K562 (cell line): ENCODE measurements at regions not wholly inside any gene's neighbourhood (a gene's known extent, or its start where the extent isn't known, plus 50 kb on each side); places are given as distances from the start of the nearest gene placed in this dataset.

Experiments used
- ATAC-seq: fragments of 200-7000 bp; cut with Tn5 transposase; 3 replicates; pipeline ENCODE4 v1.9.1; 2020; ENCODE audit warnings: moderate library complexity
- BruUV-seq: library from RNA; stranded (reverse); fragments of 400-500 nt; replicated peaks from 2 replicates; lab custom pipeline; 2021; lab: Mats Ljungman, UMichigan
- CTCF ChIA-PET: fragments of 300-600 bp; formaldehyde crosslinking; extraction: SDS; loops from one replicate; lab custom pipeline; 2021; ENCODE audit warnings: low intra/inter-chr PET ratio; lab: Yijun Ruan, JAX
- POLR2A ChIA-PET: fragments of 300-600, 350-650 bp; sonication (Branson Sonifier 250); formaldehyde crosslinking; extraction: SDS; loops from one replicate; lab custom pipeline; 2021; ENCODE audit warnings: antibody characterized with exemption, inconsistent platforms; lab: Yijun Ruan, JAX
- DNase-seq, 4 experiments: peaks; one replicate each; pipeline versions ENCODE4 v3.0.0 to v3.0.0-alpha.2; 2011 to 2018; ENCODE audit warnings: low spot score in 3 of 4, mixed read lengths in 3 of 4; ENCODE audit errors: extremely low read depth in 1 of 4
- FAIRE-seq: peaks from 2 replicates; lab custom pipeline; 2011; peaks lifted over from hg19 to GRCh38; lab: Jason Lieb, UNC
- H2AFZ ChIP-seq: 2 replicates; pipeline ENCODE4 v1.6.0; 2011; ENCODE audit warnings: low read depth, low read length, control low read depth, inconsistent platforms
- H3K27ac ChIP-seq: fragments of 200-600 bp; 3 replicates; pipeline ENCODE4 v1.8.0; 2011; ENCODE audit warnings: low read depth, mild to moderate bottlenecking, control low read depth, inconsistent platforms, low read length, moderate library complexity, mixed read lengths; ENCODE audit errors: extremely low read depth
- H3K27me3 ChIP-seq, 2 experiments: fragments of 300-600 bp in 1 of 2; 2 replicates in 1 of 2; 3 replicates in 1 of 2; pipeline versions ENCODE4 v1.6.0 to v1.8.0; 2011; ENCODE audit warnings: inconsistent platforms in 2 of 2, low read length in 2 of 2, mild to moderate bottlenecking in 1 of 2, mixed read lengths in 1 of 2, moderate library complexity in 1 of 2; ENCODE audit not compliant: control insufficient read depth in 2 of 2, insufficient read depth in 2 of 2
- H3K36me3 ChIP-seq: fragments of 300-600 bp; 3 replicates; pipeline ENCODE4 v1.8.0; 2011; ENCODE audit warnings: mild to moderate bottlenecking, low read length, inconsistent platforms; ENCODE audit not compliant: control insufficient read depth, insufficient read depth
- H3K4me1 ChIP-seq, 2 experiments: fragments of 200-600 bp in 1 of 2; replicated peaks in 1 of 2; 2 replicates in 1 of 2; 3 replicates in 1 of 2; pipeline versions ENCODE4 v1.5.1 to v1.8.0; 2011; ENCODE audit warnings: inconsistent platforms in 2 of 2, low read length in 2 of 2, mild to moderate bottlenecking in 1 of 2, mixed read lengths in 1 of 2, moderate library complexity in 1 of 2; ENCODE audit not compliant: control insufficient read depth in 2 of 2, insufficient read depth in 2 of 2
- H3K4me2 ChIP-seq: 2 replicates; pipeline ENCODE4 v1.6.1; 2011; ENCODE audit warnings: low read length, control low read depth, inconsistent platforms, mixed read lengths; ENCODE audit not compliant: insufficient read depth
- H3K4me3 ChIP-seq: fragments of 200-600 bp; sonication (generic), shearing (Covaris generic); 2 replicates; pipeline ENCODE4 v1.5.1; 2016; ENCODE audit warnings: control low read depth, inconsistent platforms
- H3K79me2 ChIP-seq: fragments of 200-600 bp; 3 replicates; pipeline ENCODE4 v1.8.0; 2011; ENCODE audit warnings: low read length, inconsistent platforms; ENCODE audit not compliant: control insufficient read depth, insufficient read depth
- H3K9ac ChIP-seq, 2 experiments: 2 replicates each; pipeline versions ENCODE4 v1.6.0 to v1.6.1; 2011; ENCODE audit warnings: low read depth in 2 of 2, low read length in 2 of 2, control low read depth in 1 of 2, inconsistent platforms in 1 of 2, mild to moderate bottlenecking in 1 of 2, mixed read lengths in 1 of 2; ENCODE audit not compliant: insufficient read depth in 1 of 2
- H3K9me1 ChIP-seq: one replicate; pipeline ENCODE4 v1.6.0; 2011; ENCODE audit warnings: inconsistent platforms, mild to moderate bottlenecking, low read length, moderate library complexity; ENCODE audit not compliant: control insufficient read depth, insufficient read depth
- H3K9me3 ChIP-seq: replicated peaks from 2 replicates; pipeline ENCODE4 v1.5.1; 2011; ENCODE audit warnings: low read depth, low read length, inconsistent platforms; ENCODE audit not compliant: control insufficient read depth, insufficient read depth
- H4K20me1 ChIP-seq: replicated peaks from 2 replicates; pipeline ENCODE4 v1.6.1; 2011; ENCODE audit warnings: low read length, inconsistent platforms, mixed read lengths; ENCODE audit not compliant: control insufficient read depth, insufficient read depth
- ERF ChIP-seq: fragments of 450-650 bp; formaldehyde crosslinking; IDR thresholded peaks from 2 replicates; pipeline ENCODE4 v1.4.0; 2020; ENCODE audit warnings: mild to moderate bottlenecking, mixed read lengths
- EWSR1 ChIP-seq: fragments of 450-650 bp; IDR thresholded peaks from 2 replicates; pipeline ENCODE4 v1.6.1; 2018; ENCODE audit warnings: borderline replicate concordance, mild to moderate bottlenecking, low read depth, moderate library complexity; ENCODE audit not compliant: partially characterized antibody
- EZH2 ChIP-seq: IDR thresholded peaks from 2 replicates; pipeline ENCODE4 v1.6.1; 2012; ENCODE audit warnings: low read depth, mild to moderate bottlenecking, inconsistent platforms, low read length, borderline replicate concordance
- HLTF ChIP-seq: fragments of 450-650 bp; IDR thresholded peaks from 2 replicates; pipeline ENCODE4 v1.6.1; 2016
- HMG20A ChIP-seq: fragments of 450-650 bp; formaldehyde crosslinking; conservative IDR thresholded peaks from 2 replicates; pipeline ENCODE4 v1.4.0; 2020; ENCODE audit warnings: mild to moderate bottlenecking, mixed read lengths
- ILK ChIP-seq: fragments of 450-650 bp; IDR thresholded peaks from 2 replicates; pipeline ENCODE4 v1.6.1; 2016; ENCODE audit warnings: missing genetic modification characterization, low read depth, mild to moderate bottlenecking, missing compliant biosample characterization, moderate library complexity, borderline replicate concordance
- NFIC ChIP-seq: fragments of 450-650 bp; IDR thresholded peaks from 2 replicates; pipeline ENCODE4 v1.6.1; 2017; ENCODE audit warnings: mild to moderate bottlenecking, inconsistent platforms
- POLR2H ChIP-seq: IDR thresholded peaks from 2 replicates; pipeline ENCODE4 v1.6.1; 2016; ENCODE audit warnings: missing genetic modification characterization, low read depth, mild to moderate bottlenecking, control low read depth, missing compliant biosample characterization, moderate library complexity
- PRPF4 ChIP-seq: fragments of 200-400 bp; formaldehyde crosslinking; IDR thresholded peaks from one replicate; pipeline ENCODE4 v1.6.1; 2017; ENCODE audit warnings: low read length, low read depth, mild to moderate bottlenecking; ENCODE audit not compliant: insufficient read depth, poor library complexity, severe bottlenecking
- SETDB1 ChIP-seq: IDR thresholded peaks from one replicate; pipeline ENCODE4 v1.6.1; 2012; ENCODE audit warnings: low read length, control low read depth, inconsistent platforms
- SMARCB1 ChIP-seq: IDR thresholded peaks from 2 replicates; pipeline ENCODE4 v1.6.1; 2011; ENCODE audit warnings: improper control_type of control experiment, low read depth; ENCODE audit not compliant: insufficient read length
- ZNF134 ChIP-seq: fragments of 250-450 bp; sonication (Bioruptor Pico); conservative IDR thresholded peaks from 2 replicates; pipeline ENCODE4 v1.4.0; 2020
- ZNF239 ChIP-seq: fragments of 250-450 bp; sonication (Bioruptor Pico); IDR thresholded peaks from 2 replicates; pipeline ENCODE4 v1.4.0; 2020; ENCODE audit warnings: mild to moderate bottlenecking
- ZNF589 ChIP-seq: fragments of 200-800 bp; sonication (Bioruptor generic); IDR thresholded peaks from 2 replicates; pipeline ENCODE4 v1.6.1; 2016; ENCODE audit warnings: low read depth, missing genetic modification characterization, missing compliant biosample characterization
- WGBS: fragments of 100-300 bp; shearing (Covaris generic); methylation state at CpG from one replicate; pipeline ENCODE4 v1.1.6; 2016; ENCODE audit warnings: low coverage, mixed read lengths; ENCODE audit not compliant: insufficient coverage; ENCODE audit errors: missing lambda C conversion rate; 5-methylcytosine and 5-hydroxymethylcytosine counted together
- in situ Hi-C: fragments of 300-500 bp; cut with MboI; formaldehyde crosslinking; loops from 4 replicates; pipeline ENCODE4 v1.15.0; 2018; ENCODE audit warnings: inconsistent platforms, mixed read lengths
- intact Hi-C: fragments of 100-400 bp; cut with micrococcal nuclease; formaldehyde crosslinking; loops from 2 replicates; pipeline ENCODE4 v1.14.2; 2022
- TF ChIP-seq, protein P1 (sequence below): fragments of 450-650 bp; IDR thresholded peaks from 2 replicates; pipeline ENCODE4 v1.6.1; 2018; ENCODE audit not compliant: partially characterized antibody
- TF ChIP-seq, protein P2 (sequence below): fragments of 450-650 bp; formaldehyde crosslinking; IDR thresholded peaks from 2 replicates; pipeline ENCODE4 v1.4.0; 2020; ENCODE audit warnings: mild to moderate bottlenecking, moderate library complexity
- TF ChIP-seq, protein P3 (sequence below), 2 experiments: fragments of 200-800 bp in 1 of 2; sonication (Bioruptor generic) in 1 of 2; sonication (generic) in 1 of 2; formaldehyde crosslinking in 1 of 2; IDR thresholded peaks in 1 of 2; conservative IDR thresholded peaks in 1 of 2; 2 replicates each; pipeline versions ENCODE4 v1.5.0 to v1.6.1; 2016 to 2020; ENCODE audit warnings: missing compliant biosample characterization in 1 of 2, missing genetic modification characterization in 1 of 2, missing genetic modification reagents in 1 of 2

DNA sequence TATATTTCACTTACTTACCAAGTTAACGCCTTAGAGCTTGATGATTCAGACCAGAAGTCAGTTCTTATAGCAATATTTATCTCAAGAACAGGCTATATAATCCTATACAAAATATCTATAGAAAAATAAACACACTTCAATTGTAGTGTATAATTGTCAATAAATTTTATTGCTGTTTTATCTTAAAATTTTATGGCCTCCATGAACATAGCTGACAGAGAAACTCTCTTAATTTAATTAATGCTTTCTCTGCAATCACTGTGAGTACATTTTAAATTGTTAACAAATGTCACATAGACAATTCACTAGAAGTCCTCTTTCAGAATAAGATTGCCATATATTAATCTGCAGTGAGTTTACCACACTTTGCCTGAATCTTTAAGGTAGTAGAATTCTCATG, 178.6 kb downstream of the RFPL4B start (continued):
- no peak for TF ChIP-seq ERF (CRISPR knock-in tag)
- no peak for TF ChIP-seq PRPF4
- no peak for TF ChIP-seq HMG20A
- TF ChIP-seq EZH2: no peak
- TF ChIP-seq POLR2H: no peak
- TF ChIP-seq HLTF: no peak
- TF ChIP-seq ZNF589 (CRISPR knock-in tag): no peak
- TF ChIP-seq, protein P1, sequence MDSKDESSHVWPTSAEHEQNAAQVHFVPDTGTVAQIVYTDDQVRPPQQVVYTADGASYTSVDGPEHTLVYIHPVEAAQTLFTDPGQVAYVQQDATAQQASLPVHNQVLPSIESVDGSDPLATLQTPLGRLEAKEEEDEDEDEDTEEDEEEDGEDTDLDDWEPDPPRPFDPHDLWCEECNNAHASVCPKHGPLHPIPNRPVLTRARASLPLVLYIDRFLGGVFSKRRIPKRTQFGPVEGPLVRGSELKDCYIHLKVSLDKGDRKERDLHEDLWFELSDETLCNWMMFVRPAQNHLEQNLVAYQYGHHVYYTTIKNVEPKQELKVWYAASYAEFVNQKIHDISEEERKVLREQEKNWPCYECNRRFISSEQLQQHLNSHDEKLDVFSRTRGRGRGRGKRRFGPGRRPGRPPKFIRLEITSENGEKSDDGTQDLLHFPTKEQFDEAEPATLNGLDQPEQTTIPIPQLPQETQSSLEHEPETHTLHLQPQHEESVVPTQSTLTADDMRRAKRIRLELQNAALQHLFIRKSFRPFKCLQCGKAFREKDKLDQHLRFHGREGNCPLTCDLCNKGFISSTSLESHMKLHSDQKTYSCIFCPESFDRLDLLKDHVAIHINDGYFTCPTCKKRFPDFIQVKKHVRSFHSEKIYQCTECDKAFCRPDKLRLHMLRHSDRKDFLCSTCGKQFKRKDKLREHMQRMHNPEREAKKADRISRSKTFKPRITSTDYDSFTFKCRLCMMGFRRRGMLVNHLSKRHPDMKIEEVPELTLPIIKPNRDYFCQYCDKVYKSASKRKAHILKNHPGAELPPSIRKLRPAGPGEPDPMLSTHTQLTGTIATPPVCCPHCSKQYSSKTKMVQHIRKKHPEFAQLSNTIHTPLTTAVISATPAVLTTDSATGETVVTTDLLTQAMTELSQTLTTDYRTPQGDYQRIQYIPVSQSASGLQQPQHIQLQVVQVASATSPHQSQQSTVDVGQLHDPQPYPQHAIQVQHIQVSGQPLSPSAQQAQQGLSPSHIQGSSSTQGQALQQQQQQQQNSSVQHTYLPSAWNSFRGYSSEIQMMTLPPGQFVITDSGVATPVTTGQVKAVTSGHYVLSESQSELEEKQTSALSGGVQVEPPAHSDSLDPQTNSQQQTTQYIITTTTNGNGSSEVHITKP: no peak
- TF ChIP-seq ILK (tag): no peak

DNA sequence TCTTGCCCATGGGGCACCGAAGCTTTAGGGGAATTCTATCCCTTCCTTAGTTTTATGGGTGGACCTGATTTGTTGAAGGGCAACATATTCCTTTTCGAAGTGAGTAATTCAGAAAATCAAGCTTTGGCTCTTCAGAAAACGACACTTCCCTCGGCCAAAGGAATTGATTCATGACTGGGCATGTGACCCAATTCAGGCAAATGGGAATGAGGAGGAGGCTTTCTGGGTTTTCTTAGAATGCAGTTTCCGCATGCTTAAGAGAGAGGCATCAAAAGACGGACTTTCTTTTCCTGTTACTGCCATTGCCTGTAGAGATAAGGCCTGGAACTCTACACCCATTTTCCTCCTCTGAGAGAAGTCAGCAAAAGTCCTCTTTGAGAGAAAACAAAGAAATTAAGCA, 179.5 kb downstream of the RFPL4B start:
- Histone ChIP-seq H3K27me3 (no peaks in the 10 kb centered on the region), H4K20me1 (no peaks in the 10 kb centered on the region), H3K9ac (no peak overlapping the region), H3K4me2 (no peak overlapping the region), H3K9me3 (no peaks in the 10 kb centered on the region), H3K36me3 (no peaks in the 10 kb centered on the region), H3K4me1 (no peaks in the 10 kb centered on the region), H3K9me1 (no peaks in the 10 kb centered on the region), H3K4me3 (no peak overlapping the region), H2AFZ (no peak overlapping the region), H3K79me2 (no peaks in the 10 kb centered on the region), H3K27ac (no peak overlapping the region)
- intact Hi-C loops (no loop called here), in situ Hi-C loops (no loop called here)
- ChIA-PET POLR2A (no interaction called here), CTCF (no interaction called here)
- no peak for FAIRE-seq
- 0% methylated on average over 6 of the region's 6 CpGs for WGBS
- no peak for DNase-seq
- ATAC-seq: no peak
- BruUV-seq: no TSS peak
- TF ChIP-seq EWSR1 (no peak), ZNF134 (CRISPR knock-in tag) (no peak), ZNF239 (CRISPR knock-in tag) (no peak), SMARCB1 (no peak), NFIC (no peak), SETDB1 (no peak)
- TF ChIP-seq, protein P2, sequence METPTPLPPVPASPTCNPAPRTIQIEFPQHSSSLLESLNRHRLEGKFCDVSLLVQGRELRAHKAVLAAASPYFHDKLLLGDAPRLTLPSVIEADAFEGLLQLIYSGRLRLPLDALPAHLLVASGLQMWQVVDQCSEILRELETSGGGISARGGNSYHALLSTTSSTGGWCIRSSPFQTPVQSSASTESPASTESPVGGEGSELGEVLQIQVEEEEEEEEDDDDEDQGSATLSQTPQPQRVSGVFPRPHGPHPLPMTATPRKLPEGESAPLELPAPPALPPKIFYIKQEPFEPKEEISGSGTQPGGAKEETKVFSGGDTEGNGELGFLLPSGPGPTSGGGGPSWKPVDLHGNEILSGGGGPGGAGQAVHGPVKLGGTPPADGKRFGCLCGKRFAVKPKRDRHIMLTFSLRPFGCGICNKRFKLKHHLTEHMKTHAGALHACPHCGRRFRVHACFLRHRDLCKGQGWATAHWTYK (CRISPR knock-in tag): no peak
- TF ChIP-seq, protein P3, sequence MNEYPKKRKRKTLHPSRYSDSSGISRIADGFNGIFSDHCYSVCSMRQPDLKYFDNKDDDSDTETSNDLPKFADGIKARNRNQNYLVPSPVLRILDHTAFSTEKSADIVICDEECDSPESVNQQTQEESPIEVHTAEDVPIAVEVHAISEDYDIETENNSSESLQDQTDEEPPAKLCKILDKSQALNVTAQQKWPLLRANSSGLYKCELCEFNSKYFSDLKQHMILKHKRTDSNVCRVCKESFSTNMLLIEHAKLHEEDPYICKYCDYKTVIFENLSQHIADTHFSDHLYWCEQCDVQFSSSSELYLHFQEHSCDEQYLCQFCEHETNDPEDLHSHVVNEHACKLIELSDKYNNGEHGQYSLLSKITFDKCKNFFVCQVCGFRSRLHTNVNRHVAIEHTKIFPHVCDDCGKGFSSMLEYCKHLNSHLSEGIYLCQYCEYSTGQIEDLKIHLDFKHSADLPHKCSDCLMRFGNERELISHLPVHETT (CRISPR knock-in tag; conservative IDR thresholded peaks at IDR 0.05 in 1 of 2, IDR thresholded peaks at IDR 0.05 in 1 of 2): no peak
